HG03103 (cell line): ENCODE measurements at regions not wholly inside any gene's neighbourhood (a gene's known extent, or its start where the extent isn't known, plus 50 kb on each side); places are given as distances from the start of the nearest gene placed in this dataset.

ENCODE experiments used
- ATAC-seq: cut with Tn5 transposase; IDR thresholded peaks from one replicate; pipeline ENCODE4 v1.9.1; 2021; ENCODE audit warnings: low read depth; ENCODE audit not compliant: unreplicated experiment

DNA sequence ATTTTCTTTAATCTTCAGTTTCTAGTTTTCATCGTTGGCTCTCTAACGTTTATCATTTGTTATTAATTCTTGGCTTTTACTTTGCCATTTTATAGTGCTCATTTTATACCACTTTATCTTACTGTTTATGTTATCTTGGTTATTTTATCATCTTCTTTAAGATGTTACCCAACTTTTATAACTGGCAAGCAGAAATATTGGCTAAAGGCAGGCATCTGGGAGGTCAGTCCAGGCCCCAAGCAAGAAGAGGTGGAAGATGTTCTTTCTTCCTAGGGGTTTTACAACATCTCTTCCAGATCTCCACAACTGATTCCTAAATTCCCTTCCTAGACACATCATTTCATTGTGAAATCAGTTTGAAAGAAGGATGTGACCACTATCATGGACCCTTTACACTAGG, 208.1 kb downstream of the AHR start:
- ATAC-seq, result no peak

DNA sequence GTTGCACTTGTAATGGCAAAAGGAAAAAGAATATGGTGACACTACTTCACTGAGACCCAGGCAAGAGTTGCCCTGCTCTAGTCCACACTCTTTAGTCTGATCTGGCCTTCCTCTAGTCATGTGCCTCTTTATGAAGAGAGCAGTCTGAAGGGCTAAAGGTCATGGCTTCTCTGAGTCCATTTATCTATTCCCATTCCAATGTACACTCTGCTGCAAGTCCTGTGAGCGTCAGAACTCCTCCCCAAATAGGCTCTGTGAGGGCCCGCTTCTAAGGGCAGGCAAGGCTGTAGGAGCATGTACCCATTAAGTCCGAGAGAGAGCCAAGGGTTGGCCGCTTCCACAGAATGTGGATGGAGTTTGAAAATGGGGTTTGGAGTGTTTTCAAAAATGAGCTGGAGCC, 209.3 kb downstream of the AHR start:
- no peak for ATAC-seq

DNA sequence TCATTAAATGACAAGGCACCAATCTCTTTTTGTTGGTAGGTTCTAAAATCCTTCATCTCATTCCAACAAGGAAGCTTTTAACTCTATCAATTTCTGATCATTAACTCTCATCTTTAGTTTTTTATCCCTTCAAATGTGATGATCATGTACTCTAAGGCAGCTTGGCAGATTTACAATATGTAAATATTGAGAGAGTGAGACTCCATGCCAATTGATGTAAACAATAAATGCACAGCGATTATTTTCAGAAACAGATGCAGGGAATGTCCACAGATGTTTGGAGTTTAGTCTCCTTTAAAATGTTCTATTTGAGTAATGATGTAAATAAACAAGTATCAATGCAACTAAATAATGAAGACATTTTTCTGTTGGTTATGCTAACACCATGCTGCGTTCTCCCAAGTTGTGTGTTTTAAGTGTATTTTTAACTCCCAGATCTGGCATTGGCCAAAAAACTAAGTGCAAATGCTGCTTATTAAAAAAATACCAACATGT, 213.8 kb downstream of the AHR start:
- no peak for ATAC-seq

DNA sequence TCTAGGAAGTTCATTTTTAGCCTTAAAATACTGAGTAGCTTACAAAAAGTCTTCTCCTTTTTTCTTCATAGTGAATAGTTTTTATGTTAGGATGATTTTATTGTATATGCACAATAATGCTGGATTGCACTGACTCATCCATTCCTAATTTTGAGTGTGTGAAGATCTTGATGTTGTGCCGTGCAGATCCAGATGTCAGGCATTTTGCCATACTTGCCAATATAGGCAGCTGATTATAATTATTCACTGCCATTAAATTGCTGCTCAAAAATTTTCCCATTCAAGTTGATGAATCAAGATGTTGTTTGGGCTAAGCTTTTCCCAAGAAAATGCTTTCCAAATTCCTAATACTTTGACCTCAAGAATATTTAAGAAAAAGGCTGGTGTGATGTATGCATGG, 218.3 kb downstream of the AHR start:
- ATAC-seq, result no peak

DNA sequence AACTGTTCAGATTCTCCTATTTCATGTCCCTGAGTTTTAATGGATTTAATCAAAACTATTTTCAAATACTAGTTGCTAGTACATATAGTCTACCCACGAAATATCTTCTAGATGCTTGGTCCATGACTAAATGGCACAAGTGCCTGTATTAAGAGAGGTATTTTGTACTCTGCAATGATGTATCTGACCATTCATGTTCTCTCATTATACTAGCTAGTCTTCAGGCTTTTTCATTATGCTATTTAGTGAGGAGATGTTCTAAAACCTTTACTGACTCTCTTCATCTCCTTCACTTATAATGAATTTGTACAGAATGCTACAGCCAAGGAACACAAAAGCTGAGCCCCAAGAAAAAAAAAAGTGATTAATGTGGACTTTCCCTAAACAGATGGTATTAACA, 222.5 kb downstream of the AHR start:
- ATAC-seq, result no peak

DNA sequence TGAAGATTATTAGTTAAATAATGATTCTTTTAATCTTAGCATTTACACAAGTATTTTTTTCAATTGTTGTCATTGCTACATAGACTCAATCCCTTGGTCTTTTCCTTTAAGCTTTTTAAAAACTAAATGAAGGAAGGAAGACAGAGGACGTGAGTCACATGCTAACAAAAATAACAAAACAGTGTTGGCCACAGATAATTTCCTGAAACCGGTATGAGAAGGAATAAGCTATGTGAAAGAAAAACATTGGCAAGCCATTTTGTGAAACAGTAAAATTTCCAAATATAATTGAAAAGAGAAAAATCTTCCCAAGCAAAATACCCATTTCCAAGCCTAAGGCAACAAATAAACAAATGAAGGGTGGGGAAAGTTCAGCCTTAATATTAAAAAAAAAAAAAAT, 223.0 kb downstream of the AHR start:
- ATAC-seq, result no peak

DNA sequence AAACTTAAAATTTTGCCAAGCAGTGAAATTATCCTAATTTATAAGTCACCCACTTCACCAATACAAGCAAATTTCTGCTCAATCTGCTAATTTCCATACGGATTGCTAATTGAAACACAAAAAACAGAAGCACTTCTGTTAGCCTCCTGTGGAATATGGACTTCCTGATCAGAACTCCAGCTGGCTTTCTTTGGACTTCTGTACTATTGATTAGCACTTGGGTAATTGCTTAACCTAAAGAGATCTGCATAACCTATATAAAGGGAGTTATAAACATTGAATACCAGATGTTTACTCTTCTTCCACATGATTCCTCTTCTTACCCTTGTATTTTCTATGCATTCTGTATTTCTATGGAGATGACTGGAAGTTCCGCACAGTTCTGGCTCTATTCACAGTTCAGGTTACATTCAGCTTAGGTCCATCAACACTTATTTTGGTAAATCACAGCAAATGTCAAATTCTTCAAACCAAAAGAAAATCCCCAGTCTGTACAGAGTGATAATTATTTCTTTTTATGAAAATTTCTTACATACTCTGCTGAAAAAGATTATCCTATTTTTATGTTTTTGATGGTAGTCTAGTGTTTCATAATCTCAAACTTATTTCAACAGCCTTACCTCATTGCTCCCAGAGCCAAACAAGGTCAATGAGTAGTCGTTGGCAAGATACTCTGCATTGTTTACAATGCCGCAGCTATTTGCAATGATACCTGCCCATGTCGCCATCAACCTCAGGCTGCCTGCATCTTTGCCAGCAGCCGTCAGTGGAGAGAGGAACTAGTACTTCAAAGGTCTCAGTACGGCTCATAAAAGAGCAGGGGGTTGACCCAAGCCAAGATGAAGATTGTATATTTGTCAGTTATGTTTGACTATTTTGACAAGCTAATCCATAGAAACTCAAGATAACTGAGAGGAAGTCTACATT, 225.6 kb downstream of the AHR start:
- no peak for ATAC-seq

DNA sequence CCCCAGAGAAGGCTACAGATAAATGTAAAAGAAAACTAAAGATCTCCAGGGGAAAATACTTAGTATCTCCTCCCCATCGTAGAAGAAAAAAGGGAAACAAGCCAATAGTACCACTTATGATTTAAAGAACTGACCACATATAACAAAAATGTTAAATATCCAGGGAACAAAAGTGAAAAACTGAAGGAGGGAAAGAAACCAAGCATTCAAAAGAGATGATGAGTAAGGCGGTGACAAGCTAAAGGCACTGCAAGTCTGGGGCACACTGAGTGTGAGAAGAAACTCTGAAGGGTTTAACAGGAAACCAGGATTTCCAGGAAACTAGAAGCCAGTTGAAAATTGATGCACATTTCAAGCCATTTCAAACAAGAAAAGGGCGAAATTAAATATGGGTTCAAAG, 226.3 kb downstream of the AHR start:
- no peak for ATAC-seq

DNA sequence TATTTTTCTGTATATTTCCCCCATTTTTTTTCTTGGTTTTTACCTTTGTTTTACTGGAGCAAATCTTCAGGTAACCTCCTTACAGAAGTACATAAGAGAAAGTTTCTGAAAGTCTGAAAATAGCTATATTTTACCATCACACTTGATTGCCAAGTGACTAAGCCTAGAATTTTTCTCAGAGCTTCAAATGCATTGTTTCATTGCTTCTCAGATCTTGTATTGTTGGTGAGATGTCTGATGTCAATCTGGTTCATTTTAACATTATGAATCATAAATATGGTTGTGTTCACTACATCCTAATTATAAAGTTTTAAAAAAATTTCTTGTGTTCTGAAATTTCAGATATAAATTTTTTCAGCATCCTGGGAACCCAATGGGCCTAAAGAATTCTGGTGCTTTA, 228.2 kb downstream of the AHR start:
- no peak for ATAC-seq

DNA sequence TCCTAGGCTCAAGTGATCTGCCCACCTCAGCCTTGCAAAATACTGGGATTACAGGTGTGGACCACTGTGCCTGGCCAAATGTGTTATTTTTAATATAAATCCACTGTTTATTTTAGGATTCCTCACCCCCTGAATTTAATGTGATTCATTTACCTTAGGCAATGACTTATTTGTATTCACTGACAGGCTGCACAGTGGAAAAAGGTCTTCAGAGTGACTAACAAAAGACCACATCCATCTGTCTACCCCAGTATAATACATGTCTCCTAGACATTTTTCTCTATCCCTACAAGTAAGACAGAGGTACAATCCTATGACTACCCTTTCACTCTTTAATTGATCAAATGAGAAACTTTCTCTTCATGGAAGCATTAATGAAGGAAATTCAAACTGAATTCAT, 230.2 kb downstream of the AHR start:
- ATAC-seq, result no peak

DNA sequence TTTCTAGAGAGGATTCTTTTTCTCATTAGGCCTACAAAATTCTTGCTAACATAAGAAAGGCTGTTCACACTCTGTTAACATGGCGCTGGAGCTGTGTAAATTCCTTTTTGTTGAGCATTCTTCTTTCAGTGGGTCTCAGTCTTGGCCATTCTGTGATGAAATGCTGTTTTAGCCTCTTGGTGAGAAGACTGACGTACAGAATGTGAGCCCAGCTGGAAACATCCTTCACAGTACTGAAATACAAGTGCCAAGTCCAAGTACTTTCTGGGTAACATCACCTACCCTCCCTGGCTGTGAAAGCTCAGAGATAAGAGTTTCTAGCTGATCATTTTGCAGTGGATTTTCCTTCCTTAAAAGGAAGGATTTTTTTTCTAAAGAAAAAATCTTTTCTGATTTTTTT, 231.8 kb downstream of the AHR start:
- no peak for ATAC-seq

DNA sequence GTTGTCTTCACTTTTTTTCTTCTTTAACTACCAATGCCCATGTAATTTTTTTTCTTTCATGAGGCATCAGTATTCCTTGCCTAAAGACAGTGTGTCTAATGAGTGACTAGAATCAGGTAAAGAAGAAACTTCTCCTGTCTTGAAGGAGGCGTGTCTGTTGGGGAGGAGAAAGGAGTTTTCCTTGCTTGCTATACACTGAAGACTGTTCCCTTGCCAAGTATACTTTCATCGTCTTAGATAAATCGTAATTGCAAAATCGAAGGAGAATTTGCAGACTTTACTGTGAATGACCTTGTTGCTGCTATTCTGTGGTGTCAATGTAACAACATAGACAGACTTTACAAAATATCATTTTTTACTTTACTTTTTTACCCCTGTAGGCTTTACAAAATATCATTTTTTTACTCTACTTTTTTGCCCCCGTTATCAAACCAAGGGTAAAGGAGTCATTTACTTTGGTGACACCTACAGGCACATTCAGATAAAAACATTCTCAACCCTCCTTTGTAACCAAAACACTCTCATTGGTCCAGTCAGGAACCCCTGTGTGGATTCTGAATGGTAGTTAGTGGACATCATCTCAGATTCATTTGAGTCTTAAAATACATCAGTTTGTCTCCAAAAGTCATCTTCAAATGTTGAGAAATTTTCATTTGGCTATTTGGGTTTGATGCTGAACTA, 232.4 kb downstream of the AHR start:
- ATAC-seq, result peak; percentile 70

DNA sequence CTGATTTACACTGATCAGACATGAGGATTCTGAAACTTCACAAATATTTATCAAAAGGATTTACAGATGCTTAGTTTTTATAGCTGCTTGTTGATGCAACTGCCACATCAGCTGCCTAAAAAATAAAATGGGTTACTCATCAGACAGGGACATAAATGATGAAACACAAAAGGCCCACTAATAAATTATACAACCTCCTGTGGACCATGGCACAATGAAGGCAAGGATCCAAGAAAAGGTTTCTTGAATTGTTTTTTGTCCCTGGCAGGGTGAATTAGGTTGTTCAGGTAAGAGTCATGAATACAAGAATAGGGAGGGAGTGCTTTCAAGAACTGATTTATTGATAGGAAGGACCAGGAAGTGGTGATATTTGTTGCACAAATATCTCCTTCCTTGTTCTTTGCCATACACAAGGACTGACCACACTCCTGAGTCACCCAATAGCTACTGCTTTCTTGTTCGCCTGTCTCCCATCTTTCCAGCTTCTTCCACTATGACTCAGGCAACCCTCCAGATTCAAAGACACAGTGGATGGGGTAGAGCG, 234.5 kb downstream of the AHR start:
- ATAC-seq, result no peak

DNA sequence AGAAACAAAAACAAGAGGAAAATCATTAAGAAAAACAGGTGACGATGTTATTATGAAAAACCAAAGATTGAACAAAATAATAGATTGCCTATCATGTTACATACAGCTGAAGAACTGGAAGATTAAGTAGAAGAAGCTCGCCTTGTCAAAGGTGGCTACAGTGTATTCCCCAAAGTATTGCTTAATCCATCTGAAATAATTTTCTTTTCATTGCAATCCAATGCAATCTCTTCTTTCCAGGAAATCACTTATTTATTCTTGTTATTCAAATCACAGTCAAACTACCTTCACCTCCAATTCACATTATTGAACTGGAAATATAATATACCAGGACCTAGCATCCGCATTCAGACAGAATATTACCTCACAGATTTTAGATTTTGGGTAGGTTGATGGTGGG, 235.9 kb downstream of the AHR start:
- no peak for ATAC-seq

DNA sequence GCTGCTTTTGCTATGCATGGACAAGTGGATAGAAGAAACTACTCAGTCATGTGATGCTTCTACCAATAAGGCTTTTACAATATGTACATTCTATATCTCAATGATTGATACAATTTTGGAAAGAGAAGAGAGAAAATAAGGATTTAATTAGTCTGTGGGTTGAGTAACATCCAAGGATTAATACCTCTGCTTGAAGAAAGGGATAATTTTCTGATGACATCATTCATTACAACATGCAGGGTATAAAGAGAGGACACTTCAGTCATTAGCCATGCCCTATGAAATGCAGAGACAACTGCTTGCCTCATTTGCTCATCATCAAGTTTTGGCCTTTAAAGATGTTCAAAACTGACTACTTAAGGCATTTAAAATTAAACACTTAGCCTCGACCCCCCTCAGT, 237.3 kb downstream of the AHR start:
- no peak for ATAC-seq

DNA sequence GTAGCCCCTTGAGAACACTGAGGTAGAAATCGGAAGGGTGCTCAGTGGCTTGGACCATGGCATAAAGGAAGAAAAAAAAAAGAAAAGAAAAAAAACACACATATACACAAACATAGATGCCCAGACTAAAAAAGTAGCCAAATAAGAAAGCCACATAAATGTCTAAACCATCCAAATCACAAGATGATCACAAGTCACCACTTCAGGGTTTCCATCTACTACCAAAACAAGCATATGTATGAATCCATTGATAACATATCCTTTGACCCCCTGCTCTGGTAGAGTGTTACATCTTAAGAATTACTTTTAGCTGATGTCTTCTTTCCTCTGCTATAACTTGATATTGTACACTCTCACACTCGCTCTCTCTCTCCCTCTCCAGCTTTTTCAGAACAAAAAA, 245.9 kb downstream of the AHR start:
- ATAC-seq, result no peak

DNA sequence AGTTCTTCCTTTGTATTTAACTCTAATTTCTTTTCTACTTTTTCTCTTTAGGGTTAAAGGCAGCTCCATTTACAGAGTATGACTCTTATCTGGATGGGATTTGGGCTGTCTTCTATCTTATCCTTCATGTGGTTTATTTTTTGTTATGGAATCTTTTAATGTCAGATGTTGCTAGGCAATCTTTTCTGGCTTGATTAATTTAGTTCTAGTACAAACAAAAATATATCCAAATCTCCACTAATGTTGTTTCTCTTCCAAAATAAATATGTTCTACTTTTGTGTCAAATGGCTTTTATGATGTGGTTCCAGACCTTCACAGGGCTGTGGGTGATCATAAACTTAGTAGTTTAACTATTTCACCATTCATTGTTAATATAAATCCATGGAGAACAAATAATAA, 246.9 kb downstream of the AHR start:
- ATAC-seq, result no peak

DNA sequence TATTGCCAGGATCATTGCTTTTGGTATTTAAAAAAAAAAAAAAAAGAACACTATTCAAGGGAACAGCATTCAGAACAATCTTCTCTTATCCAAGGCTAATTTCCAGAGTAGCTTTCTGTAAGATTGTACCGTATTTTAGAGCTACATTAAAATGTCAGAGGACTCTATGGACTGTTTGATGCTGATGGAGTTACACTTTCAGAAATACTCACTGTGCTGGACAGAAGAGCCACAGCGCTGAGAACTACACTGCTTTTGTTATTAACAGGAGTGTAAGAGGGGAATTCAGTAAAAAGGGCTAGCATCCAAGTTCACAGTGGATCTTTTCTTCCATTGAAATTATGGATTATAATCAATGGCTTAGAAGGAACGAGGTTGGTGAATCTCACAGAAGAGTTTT, 247.7 kb downstream of the AHR start:
- no peak for ATAC-seq

DNA sequence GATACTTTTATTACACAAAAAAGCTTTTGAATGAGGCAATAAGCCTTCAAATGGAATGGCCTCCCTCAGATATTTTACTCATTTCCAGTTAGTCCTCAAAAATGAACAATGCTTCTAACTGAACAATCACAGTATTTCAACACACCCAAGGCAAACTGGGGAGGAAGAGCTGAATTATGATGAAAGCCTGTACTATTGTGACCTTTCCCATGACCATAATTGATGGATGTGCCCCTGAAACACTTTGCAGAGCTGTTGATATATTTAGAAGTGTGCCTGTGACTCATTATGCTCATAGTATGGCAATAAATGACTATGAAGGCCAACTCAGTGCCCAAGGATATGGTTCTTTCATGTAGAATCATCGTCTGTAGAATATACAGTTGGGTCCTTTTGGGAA, 248.1 kb downstream of the AHR start:
- no peak for ATAC-seq

DNA sequence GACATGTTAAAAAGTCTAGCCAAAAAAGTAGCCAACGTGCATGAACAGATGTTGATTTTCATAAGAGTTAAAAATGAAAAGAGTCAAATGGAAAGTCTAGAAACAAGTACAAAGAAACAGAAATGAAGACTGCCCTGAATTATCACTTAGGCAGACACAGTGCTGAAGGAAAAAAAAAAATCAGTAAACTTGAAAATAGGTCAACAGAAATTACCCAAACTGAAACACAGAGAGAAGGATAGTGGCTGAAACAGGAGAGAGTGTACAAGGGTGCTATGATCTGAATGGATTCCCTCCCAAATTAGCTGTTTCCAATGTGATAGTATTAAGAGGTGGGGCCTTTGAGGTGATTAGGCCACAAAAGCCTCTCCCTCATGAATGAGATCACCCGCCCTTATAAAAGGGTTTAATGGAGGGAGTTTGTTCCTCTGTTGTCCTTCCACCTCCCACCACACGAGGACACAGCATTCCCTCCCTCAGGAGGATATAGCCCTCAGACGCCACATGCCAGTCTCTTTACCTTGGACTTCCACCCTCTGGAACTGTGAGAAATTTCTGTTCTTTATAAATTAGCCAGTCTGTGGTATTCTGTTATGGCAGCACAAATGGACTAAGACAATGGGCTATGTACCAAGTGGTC, 249.7 kb downstream of the AHR start:
- no peak for ATAC-seq

DNA sequence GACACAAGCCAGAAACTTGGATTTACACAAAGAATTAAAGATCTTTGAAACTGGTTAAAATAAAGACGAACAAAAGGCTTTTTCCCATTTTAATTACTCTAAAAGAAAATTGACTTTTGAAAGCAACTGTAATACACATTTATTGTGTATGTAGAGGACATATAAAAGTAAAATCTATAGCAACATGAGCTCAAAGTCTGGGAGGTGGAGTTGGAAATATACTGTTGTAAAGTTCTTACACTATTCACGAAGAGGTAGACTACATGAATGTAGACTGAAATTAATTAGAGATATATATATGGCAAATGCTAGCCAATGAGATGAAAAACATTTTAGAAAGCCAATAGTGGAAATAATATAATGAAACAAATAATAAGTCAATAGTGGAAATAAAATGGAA, 251.0 kb downstream of the AHR start:
- no peak for ATAC-seq
